HG03097 (cell line): ENCODE measurements at regions not wholly inside any gene's neighbourhood (a gene's known extent, or its start where the extent isn't known, plus 50 kb on each side); places are given as distances from the start of the nearest gene placed in this dataset.

ENCODE experiments used
- ATAC-seq: cut with Tn5 transposase; IDR thresholded peaks from one replicate; pipeline ENCODE4 v1.9.1; 2021; ENCODE audit not compliant: unreplicated experiment, low FRiP score

DNA sequence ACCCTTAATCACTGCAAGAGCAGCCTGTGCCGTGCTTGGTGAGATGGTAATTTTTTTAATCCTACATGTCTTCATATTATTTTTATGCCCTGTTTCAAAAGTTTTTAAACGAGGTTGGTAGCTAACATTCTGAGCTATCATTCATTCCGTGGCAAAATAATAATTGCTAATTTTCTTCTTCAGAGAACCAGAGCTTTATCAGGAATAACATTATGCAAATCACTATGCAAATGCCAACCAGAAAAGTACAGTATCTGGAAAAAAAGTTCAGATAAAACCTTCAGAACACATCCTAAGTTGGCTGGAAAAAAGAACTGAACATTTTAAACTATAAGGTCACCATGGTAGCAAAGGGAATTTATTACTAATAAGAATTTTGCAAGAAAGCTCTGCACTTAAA lies 165.1 kb upstream of the NABP1 start:
- no peak for ATAC-seq

DNA sequence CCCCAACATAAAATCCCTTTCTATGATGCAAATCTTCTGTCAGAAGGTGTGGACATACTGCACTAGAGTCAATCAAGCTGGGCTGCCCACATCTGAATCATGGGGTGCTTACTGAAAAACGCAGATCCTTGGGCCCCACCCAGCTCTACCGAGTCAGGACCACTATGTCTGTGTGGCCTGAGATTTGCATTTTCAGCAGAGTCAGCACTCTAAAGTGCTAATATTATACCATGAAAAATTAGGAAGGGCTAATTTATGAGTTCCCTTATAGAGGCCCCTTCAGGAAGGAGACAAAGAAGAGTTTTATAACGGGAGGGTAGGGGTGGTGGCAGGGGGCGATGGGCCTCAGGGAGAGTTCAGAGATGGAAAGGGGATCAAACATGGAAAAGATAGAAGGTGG lies 163.3 kb upstream of the NABP1 start:
- ATAC-seq, result no peak

DNA sequence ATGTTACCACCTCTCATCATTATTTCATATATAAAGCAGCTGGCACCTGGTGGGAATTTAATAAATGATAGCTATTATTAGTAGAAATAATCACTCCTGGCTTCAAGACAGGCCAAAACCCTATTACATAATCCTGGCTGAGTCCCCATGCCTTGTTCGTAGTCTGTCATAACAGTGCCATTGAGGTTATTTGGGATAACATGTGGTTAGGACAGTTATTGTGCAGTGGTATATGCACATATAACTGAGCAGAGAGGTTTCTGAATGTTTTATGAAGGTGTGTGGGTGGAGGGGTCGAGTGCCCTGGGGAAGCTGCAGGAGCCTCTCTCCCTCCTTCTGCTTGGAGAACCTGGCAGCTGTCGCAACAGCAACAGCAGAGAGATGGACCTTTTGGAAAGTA lies 162.4 kb upstream of the NABP1 start:
- ATAC-seq, result no peak

DNA sequence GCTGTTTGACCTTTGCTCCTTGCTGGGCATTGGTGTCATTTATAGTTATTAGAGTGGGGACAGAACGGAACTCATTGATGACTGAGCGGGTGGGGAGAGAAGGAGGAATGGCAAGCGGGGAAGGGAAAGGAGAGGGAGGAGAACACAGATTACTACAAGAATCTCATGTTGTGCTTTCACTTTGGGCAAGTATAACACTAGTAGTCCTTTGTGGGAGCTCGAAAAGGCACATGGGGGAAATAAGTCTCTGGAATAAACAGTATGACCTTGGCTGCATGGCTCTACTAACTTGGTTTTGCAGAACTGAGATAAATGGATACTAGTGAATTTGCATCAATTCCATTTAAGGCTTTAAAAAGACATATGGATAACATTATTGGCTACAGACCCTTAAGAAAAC lies 161.7 kb upstream of the NABP1 start:
- ATAC-seq, result no peak

DNA sequence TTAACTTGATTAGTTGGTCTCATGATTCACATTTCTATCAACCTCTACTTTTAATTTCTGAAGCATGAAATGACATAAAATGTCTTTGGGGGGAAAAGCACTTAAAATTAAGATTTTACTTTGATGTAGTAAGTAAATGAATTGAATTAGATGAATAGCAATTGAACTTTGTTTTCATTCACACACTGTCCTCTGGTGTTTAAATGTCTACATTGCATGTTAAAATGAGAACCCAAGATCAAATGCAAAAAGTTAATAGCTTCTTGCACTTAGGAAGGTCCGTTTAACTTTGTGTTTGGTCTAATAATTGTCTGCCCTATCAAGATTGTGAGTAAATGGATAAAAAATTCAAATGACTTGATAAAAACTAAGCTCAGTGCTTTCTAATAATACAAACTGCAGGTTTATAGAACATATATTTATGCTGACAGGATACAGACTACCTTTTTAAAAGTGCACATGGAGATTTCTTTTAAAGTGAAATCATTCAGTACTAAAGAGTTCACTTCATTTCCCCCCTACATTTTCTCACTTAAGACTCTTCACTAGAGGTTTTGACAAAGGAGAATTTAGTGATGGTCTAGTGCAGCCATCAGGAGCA lies 156.2 kb upstream of the NABP1 start:
- no peak for ATAC-seq

DNA sequence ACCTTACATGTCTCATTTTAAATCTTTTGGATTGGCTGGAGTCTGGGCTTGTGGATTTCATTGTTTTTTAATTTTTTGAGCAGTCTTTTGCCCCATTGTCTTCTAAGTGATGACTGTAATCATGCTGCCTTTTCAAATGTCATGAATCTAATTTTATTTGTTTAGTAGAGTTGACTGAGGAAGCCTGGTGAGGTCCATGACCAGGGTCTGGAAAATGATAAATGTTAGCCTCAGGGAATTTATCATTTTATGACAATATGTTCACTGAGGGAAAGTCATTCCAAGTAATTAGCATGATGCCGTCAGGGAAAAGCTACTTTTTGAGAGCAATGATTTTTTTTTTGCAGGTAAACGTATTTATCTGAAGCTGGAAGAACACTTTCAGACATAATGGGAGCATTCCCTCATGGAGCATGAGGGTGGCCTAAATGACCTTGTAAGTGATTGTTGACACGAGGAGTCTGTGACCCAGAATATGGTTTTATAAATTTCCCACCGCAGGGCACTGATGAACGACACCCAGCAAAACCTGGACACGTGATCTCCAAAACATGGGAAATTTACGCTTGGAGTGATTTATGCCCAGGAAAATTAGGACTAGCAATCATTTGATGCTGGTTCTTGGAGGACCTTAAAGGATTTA lies 155.3 kb upstream of the NABP1 start:
- ATAC-seq, result no peak

DNA sequence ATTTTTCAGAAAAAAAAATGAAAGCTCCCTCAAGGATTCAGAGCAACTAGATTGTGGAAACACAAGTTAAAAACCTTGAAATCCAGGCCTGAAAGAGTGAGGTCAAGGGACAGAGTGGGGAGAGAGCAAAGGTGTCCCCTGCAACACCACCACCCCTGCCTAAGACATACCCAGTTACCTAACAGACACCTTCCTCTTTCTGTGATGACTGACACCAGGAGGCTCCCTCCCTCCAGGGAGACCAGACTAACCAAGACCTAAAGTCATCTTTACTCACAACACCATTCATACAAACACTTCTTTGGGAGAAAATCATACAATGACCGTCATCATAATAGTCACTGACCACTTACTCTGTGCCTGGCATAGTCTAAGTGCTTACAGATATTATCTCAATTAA lies 151.8 kb upstream of the NABP1 start:
- no peak for ATAC-seq

DNA sequence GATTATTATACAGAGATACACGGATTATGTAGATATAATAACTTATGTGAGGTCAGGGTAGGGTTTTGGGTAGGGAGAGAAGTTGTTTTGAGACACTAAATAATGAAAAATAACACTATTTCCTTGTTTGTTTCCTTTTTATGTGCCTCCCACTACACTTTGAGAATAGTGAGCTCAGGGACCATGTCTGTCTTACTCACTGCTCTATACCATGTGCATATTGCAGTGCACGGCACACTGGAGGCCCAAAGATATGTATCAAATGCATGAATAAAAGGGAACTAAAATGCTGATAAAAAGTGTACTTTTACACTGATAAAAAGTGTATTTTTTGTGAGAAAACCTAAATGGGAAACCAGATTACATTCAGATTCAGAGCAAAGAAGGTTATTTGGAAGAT lies 151.4 kb upstream of the NABP1 start:
- no peak for ATAC-seq

DNA sequence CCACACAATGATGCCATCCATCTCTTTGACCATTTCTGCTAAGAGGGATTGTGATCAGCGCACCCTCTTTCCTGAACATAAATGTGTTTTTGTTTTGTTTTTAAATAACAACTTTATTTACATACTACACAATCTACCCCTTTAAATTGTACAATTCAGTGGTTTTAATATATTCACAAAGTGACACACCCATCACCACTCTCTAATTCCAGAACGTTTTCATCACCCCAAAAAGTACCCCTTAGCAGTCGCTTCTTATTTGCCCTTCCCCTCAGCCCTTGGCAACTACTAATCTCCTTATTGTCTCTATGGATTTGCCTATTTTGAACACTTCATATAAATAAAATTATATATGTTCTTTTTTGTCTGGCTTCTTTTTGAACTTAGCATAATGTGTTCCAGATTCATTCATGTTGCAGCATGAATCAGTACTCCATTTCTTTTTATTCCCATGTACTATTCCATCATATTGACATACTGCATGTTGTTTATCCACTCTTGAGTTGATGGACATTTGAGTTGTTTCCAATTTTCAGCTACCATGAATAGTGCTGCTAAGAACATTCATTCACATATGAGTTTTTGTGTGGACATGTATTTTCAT lies 150.9 kb upstream of the NABP1 start:
- ATAC-seq, result no peak

DNA sequence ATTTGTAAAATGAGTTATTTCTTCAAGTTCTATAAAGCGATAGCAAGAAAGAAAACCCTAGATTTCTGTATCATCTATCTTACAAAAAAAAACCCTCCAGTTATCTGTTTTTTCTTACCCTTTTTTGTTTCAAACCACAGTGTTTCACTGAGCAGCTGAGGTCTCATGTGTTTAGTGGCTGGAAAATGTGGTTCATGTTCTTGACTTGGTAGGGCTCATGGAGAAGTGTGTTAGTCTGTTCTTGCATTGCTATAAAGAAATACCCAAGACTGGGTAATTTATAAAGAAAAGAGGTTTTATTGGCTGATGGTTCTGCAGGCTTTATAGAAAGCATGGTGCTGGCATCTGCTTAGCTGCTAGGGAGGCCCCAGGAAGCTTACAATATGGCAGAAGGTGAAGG lies 147.3 kb upstream of the NABP1 start:
- no peak for ATAC-seq

DNA sequence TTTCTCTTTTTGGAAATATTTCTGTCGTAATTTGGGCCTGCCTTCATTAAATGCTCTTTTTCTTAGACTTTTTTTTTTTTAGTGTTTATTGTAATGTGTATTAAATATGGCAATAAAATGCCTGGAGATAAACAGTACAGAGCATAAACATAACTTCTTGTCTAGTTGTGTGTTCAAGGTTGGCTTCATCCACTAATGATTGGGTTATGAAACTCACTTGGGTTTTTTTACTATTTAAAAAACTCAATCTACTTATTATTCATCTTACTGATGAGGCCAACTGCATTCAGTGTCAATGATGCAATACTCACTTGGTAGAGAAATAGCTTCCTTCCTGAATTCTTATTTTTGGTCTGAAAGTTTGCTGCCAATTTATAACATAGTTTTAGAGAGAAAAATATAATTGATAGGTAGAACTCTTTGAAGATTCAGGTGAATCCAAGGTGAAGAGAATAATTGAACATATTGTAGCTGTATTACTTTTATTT lies 144.2 kb upstream of the NABP1 start:
- ATAC-seq, result no peak

DNA sequence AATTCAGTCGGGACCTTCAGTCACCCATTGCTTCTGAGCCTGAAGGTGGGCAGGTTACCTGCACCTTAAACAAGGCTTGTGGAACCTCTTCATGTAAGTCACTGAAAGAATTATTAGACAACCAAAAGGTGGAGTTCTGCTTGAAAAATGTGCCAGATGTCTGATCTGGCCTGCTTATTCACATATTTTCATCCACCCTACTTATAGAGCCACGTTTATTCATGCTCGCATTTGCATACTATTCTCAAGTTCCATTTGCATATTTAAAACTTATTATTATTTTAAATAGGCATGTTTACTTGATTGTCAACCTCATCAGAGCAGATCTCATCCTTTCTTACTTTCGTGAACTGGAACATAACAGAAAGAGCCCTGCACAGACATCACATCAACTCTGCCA lies 140.0 kb upstream of the NABP1 start:
- no peak for ATAC-seq

DNA sequence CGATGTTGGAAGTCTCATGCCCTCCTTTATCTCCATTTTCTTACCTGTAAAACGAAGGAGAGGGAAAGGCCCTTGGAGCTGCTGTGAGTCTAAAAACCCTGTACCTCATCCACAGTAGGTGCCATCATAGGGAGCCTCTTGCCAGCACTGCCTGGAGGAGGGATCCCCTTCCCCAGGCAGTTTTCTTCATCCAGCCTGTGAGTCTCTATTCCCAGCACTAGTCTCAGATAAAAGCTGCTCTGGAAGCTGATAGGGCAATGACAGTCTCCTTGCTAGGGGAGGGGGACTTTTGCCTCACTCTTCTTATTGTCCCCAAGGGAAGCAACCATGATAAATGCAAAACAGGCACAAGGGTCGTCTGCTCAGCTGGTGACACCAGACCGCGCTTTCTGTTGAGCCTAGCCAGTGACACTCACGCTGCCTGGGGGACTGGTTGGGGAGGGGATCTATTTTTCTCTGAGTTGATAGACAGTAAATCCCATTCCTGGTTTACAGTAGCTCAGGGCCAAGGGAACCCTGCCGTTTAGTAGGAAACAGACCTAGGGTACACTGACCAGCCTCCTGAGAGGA lies 139.5 kb upstream of the NABP1 start:
- no peak for ATAC-seq

DNA sequence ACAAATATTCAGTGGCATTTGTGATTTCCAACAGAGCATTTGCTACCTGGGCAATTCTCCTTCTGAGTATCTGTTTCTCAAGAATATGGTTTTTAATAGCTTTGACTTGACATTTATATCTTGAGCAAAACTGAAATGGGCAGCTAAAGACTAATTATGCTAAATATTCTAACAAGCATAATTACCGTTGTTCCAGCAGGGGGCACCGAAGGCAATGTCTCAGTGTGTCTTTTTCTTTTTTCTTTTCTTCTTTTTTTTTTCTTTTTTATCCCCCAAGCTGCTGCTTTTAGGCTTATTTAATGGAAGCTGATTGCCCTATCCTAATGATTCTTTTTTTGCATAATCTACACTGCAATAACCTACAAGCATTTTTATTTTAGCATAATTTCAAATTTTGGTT lies 138.9 kb upstream of the NABP1 start:
- no peak for ATAC-seq

DNA sequence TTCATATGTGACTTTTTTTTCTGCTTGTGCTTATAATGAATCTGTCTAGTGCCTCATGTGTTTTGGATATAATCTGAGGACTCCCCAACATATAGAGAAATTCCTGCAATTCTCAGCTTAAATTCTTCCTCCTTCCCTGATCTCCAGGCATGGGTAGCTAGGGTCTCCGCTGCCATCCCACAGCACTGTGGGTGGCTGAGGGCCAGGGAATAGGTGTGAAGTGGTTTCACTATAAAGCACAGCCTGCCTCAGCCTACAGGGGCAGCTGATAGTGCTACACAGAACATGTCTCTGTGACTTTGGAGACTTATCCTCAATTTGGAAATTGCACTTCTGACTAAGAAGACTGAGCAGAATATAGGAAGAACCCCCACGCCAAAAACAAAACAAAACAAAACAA lies 137.3 kb upstream of the NABP1 start:
- ATAC-seq, result no peak

DNA sequence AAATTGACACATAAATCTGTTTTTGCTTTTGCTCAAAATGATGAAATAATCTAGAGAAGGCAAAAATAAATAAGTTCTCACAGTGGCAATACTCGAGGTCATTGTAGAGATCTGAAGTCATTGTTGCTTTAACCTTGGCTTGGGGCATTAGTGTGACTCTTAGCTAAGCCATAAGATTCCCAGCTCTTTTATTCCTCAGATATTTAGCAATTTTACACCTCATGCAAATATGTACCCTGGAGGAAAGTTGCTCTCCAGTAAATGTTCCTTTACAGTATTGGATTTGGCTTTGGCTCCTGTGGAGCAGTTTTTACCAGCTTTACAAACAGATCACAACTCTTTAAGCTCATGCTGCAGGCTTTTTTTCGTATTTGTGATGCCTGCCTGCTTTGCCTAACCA lies 134.2 kb upstream of the NABP1 start:
- no peak for ATAC-seq

DNA sequence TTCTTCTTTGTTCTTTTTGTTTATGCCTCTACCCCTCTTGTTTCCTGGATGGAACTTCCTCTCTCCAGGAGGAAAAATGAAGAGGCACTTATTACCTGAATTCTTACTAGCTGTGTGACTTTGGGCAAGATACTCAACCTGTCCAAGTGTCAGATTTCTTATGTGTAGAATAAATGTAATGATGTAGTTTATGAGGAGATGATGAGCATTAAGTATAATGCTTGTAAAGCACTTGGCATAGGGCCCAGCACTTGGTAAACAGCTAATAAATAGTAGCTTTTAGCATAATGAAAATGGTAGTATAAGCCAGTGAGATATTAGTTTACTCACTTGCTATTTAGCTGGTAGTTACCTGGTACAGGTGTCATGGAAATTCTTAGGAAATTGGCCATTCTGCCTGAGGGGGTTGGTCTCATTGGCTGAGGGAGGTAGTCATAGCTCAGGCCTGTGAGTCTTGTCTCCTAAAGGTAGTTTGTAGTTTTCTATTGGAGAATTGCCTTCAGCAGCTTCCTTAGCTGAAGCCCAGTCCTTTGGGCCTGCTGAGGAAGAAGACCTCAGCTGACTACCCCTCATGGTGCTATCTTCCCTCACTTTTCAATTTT lies 133.4 kb upstream of the NABP1 start:
- ATAC-seq, result no peak

DNA sequence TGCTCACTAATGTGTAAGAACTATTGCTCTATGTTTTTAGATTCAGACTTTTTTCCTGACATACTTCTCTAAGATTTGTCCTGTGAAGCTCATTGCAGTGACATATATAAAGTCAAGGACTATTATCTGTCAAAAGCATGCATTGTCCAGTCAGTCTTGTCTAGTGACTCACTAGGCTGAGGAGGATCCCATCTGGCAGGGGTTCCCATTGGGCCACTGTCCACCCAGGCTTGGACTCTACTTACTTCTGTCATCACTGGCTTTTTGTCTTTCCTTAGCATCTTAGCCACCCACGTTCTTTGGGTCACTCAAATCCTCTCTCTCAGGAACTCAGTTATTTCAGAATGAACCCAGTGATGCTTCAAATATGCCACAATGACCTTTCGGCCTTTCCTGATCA lies 132.6 kb upstream of the NABP1 start:
- ATAC-seq, result no peak

DNA sequence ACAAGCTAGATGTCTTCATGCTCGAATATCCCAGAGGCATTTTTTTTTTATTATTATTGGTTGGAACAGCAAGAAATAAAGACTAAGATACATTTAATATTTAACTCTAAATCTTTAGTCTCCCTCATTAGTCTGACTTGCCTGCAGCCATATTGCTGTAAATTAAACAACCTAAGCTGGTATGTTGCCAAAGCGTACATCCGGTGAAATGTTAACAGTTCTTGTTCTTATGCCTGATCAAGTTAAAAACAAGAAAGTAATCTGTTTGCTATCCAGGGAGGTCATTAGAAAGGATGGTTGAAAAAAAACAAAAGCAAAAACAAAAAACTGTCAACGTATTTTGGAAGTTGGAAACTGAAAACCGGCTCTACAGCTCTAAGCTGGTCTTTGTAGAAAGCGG lies 125.9 kb upstream of the NABP1 start:
- no peak for ATAC-seq

DNA sequence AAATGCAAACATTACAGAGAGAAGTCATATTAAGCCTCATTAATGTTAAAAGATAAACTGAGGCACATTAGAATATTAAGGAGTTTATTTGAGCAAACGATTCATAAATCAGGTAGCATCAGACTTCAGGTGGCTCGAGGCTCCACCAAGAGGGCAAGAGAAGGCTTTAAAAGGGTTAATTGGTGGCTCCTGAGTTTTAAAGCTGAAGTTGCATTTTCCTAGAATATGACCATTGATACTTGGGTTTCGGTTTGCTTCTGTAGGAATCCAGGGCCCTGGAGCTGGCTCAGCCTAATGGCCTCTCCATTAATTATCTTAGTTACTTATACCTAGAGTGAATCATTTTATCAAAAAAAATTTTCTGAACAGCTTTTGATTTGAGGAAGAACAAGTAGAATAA lies 123.7 kb upstream of the NABP1 start:
- ATAC-seq, result no peak

DNA sequence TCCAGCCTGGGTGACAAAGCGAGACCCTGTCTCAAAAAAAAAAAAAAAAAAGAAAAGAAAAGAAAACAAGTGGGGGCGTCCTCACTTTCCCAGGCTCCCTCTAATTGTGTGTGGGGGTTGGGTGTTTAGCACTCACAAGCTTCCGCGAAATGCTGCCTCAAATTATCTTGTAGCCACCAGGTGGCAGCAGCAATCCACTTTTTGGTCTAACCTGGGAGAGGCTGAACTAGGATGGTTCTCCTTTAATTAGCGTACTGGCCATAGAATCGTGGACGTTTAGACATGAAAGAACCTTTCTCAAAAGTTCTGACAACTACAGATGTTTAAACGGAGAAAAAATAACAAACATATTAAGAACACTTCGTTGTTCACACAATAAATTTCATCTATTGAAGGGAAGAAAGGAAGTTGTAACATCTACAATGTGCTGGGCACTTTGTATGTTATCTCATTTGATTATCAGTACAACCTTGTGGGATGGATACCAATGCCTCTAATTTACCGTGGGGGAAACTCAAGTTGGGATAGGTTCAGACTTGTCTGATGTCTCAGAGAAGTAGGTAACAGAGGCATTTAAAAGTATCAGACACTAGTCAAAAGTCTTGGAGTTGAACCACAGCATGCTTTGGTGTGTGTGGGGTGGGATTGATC lies 122.7 kb upstream of the NABP1 start:
- ATAC-seq, result peak; percentile 91
